ENCODE measurements at regions not wholly inside any gene's neighbourhood (a gene's known extent, or its start where the extent isn't known, plus 50 kb on each side); places are given as distances from the start of the nearest gene placed in this dataset.

- Histone ChIP-seq H3K9ac (ENCODE audit: insufficient read depth, low read depth, low read length) (no peak overlapping the region), H3K9me3 (ENCODE audit: low read length) (no peaks in the 10 kb centered on the region), H3K27me3 (ENCODE audit: control insufficient read depth in 1 of 2, insufficient read depth in 2 of 2, low read length in 2 of 2) (no peaks in the 10 kb centered on the region), H3K4me3 (replicated peaks in 1 of 3; ENCODE audit: insufficient read depth in 1 of 3, low read depth in 2 of 3, low read length in 3 of 3) (no peak overlapping the region), H3K27ac (ENCODE audit: extremely low read length, insufficient read depth, low read length) (no peak overlapping the region), H3K36me3 (replicated peaks in 1 of 2; ENCODE audit: control insufficient read depth in 1 of 2, insufficient read depth in 2 of 2, low read length in 2 of 2) (no peaks in the 10 kb centered on the region), H4K20me1 (ENCODE audit: insufficient read depth, low read length) (no peaks in the 10 kb centered on the region), H3K4me1 (ENCODE audit: insufficient read depth, low read length) (no peaks in the 10 kb centered on the region), H3K4me2 (ENCODE audit: low read depth, low read length) (no peak overlapping the region), H2AFZ (ENCODE audit: low read length) (no peak overlapping the region), H3K79me2 (ENCODE audit: insufficient read depth, low read length) (no peaks in the 10 kb centered on the region)
- FAIRE-seq (no peak), ATAC-seq (no peak), DNase-seq (ENCODE audit: low spot score) (no peak)
- intact Hi-C loops (cut with micrococcal nuclease; ENCODE audit: unreplicated experiment) (no loop called here), in situ Hi-C loops (cut with HindIII; ENCODE audit: extremely low pct_ligation_motif_present, low pct_unique_long_range_greater_than_20kb) (no loop called here)
- ChIA-PET CTCF (ENCODE audit: low intra/inter-chr PET ratio, low total read pairs) (no interaction called here), POLR2A (no interaction called here)
- BruUV-seq (replicated peaks) = no TSS peak
- TF ChIP-seq ZNF281 (CRISPR knock-in tag; IDR thresholded peaks at IDR 0.05; ENCODE audit: borderline replicate concordance) = no peak
- TF ChIP-seq ZNF460 (CRISPR knock-in tag; IDR thresholded peaks at IDR 0.05; ENCODE audit: borderline replicate concordance) = no peak
- TF ChIP-seq KMT2A (CRISPR knock-in tag; IDR thresholded peaks at IDR 0.05) = no peak
- no peak for TF ChIP-seq ZNF10 (CRISPR knock-in tag; IDR thresholded peaks at IDR 0.05; ENCODE audit: borderline replicate concordance, low read depth)
- TF ChIP-seq ZNF558 (CRISPR knock-in tag; IDR thresholded peaks at IDR 0.05; ENCODE audit: borderline replicate concordance) = no peak
- no peak for TF ChIP-seq MIER2 (CRISPR knock-in tag; IDR thresholded peaks at IDR 0.05)
- TF ChIP-seq ZNF382 (CRISPR knock-in tag; IDR thresholded peaks at IDR 0.05; ENCODE audit: borderline replicate concordance) = no peak
- TF ChIP-seq SOX13 (IDR thresholded peaks at IDR 0.05) = no peak
- TF ChIP-seq SOX13 (CRISPR knock-in tag; conservative IDR thresholded peaks at IDR 0.05 in 1 of 2, IDR thresholded peaks at IDR 0.05 in 1 of 2) = no peak
- TF ChIP-seq ETV6 (CRISPR knock-in tag; conservative IDR thresholded peaks at IDR 0.05) = no peak
- no peak for TF ChIP-seq ZKSCAN5 (CRISPR knock-in tag; IDR thresholded peaks at IDR 0.05)
Observed at GRCh38 chr3:176595307-176595706, 602.0 kb downstream of the TBL1XR1 start.
